GM23248 (cell line): ENCODE measurements at regions not wholly inside any gene's neighbourhood (a gene's known extent, or its start where the extent isn't known, plus 50 kb on each side); places are given as distances from the start of the nearest gene placed in this dataset.

Source experiments
- DNase-seq: peaks from one replicate; pipeline ENCODE4 v3.0.0-alpha.2; 2015
- H2AFZ ChIP-seq: fragments of 200-600 bp; sonication (generic); 2 replicates; pipeline ENCODE4 v1.6.1; 2016; ENCODE audit warnings: antibody characterized with exemption
- H3F3A ChIP-seq: fragments of 200-600 bp; sonication (generic); 2 replicates; pipeline ENCODE4 v1.6.1; 2016; ENCODE audit warnings: mild to moderate bottlenecking, antibody characterized with exemption, mixed run types; ENCODE audit not compliant: insufficient read depth
- H3K27ac ChIP-seq: fragments of 200-600 bp; sonication (generic); 2 replicates; pipeline ENCODE4 v1.5.1; 2016; ENCODE audit warnings: mild to moderate bottlenecking
- H3K27me3 ChIP-seq: fragments of 200-600 bp; sonication (generic); replicated peaks from 2 replicates; pipeline ENCODE4 v1.6.1; 2016; ENCODE audit warnings: mild to moderate bottlenecking; ENCODE audit not compliant: insufficient read depth
- H3K36me3 ChIP-seq: fragments of 200-600 bp; sonication (generic); 2 replicates; pipeline ENCODE4 v1.6.1; 2016; ENCODE audit warnings: low read depth, mild to moderate bottlenecking
- H3K4me1 ChIP-seq: fragments of 200-600 bp; sonication (generic); 2 replicates; pipeline ENCODE4 v1.6.1; 2016; ENCODE audit warnings: mild to moderate bottlenecking; ENCODE audit not compliant: insufficient read depth
- H3K4me2 ChIP-seq: fragments of 200-600 bp; sonication (generic); one replicate; pipeline ENCODE4 v1.6.1; 2016; ENCODE audit warnings: mild to moderate bottlenecking; ENCODE audit not compliant: unreplicated experiment
- H3K4me3 ChIP-seq: fragments of 200-600 bp; sonication (generic); 2 replicates; pipeline ENCODE4 v1.5.1; 2016; ENCODE audit warnings: mild to moderate bottlenecking
- H3K79me2 ChIP-seq: fragments of 200-600 bp; sonication (generic); 2 replicates; pipeline ENCODE4 v1.6.1; 2016; ENCODE audit warnings: mild to moderate bottlenecking; ENCODE audit not compliant: insufficient read depth
- H3K9ac ChIP-seq: fragments of 200-600 bp; sonication (generic); 2 replicates; pipeline ENCODE4 v1.6.1; 2016; ENCODE audit warnings: mild to moderate bottlenecking
- H3K9me2 ChIP-seq: fragments of 200-600 bp; sonication (generic); 2 replicates; pipeline ENCODE4 v1.6.1; 2016; ENCODE audit warnings: mixed run types, mild to moderate bottlenecking, moderate library complexity; ENCODE audit not compliant: insufficient read depth
- H3K9me3 ChIP-seq: fragments of 200-600 bp; sonication (generic); one replicate; pipeline ENCODE4 v1.6.1; 2017; ENCODE audit warnings: low read depth
- H4K20me1 ChIP-seq: fragments of 200-600 bp; sonication (generic); 2 replicates; pipeline ENCODE4 v1.6.0; 2016; ENCODE audit not compliant: insufficient read depth
- EZH2 ChIP-seq: fragments of 200-600 bp; sonication (generic); IDR thresholded peaks from 2 replicates; pipeline ENCODE4 v1.6.1; 2018; ENCODE audit warnings: antibody characterized with exemption, mild to moderate bottlenecking; ENCODE audit not compliant: insufficient read depth, poor library complexity, severe bottlenecking
- EZH2phosphoT487 ChIP-seq: fragments of 200-600 bp; sonication (generic); IDR thresholded peaks from 2 replicates; pipeline ENCODE4 v1.6.1; 2018; ENCODE audit warnings: antibody characterized with exemption, moderate library complexity, mild to moderate bottlenecking, low read depth; ENCODE audit not compliant: insufficient read depth
- WGBS, 2 experiments: methylation state at CpG; one replicate each; pipeline ENCODE4 v1.1.6; 2015 to 2017; ENCODE audit warnings: low lambda C conversion rate in 2 of 2, low coverage in 1 of 2; ENCODE audit errors: missing lambda C conversion rate in 2 of 2; 5-methylcytosine and 5-hydroxymethylcytosine counted together
- in situ Hi-C: fragments of 300-500 bp; cut with MboI; formaldehyde crosslinking; loops from 2 replicates; pipeline ENCODE4 v1.15.0; 2020

DNA sequence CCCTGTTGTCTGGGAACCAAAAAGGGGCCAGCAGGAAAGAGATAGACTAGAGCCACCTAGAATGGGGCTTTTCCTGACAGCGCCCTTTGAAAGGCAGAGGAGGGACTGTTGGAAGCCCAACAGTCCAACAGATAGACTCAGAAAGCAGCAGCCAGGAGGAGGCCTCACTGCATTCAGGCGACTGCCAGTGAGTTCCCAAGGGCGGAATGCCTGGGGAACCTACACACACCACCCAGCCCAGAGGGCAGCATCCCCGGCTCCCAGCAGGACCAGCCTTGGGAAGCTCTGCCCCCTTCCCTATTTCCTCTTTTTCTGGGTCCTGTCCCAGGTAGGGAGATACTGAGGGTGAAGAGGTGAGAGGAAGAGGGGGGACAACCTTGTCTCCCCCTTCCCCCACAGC is 192.4 kb upstream of the KLF4 start:
- WGBS, 2 experiments = 90 to 92% methylated on average over 4 of the region's 4 CpGs
- TF ChIP-seq EZH2phosphoT487 (no peak), EZH2 (no peak)
- no peak overlapping the region for H3K4me3 ChIP-seq
- H3K4me2 ChIP-seq = no peak overlapping the region
- no peaks in the 10 kb centered on the region for H3K4me1 ChIP-seq
- H3K79me2 ChIP-seq = no peaks in the 10 kb centered on the region
- H3K27ac ChIP-seq = no peak overlapping the region
- H4K20me1 ChIP-seq = no peaks in the 10 kb centered on the region
- no peaks in the 10 kb centered on the region for H3K9me2 ChIP-seq
- H3K9me3 ChIP-seq = no peaks in the 10 kb centered on the region
- H3K36me3 ChIP-seq = no peaks in the 10 kb centered on the region
- DNase-seq = no peak
- in situ Hi-C loops = no loop called here
- H3K27me3 ChIP-seq = no peaks in the 10 kb centered on the region
- H3F3A ChIP-seq = 0 out of 2 replicates have a peak, but pooled peaks cover 8% of the 10 kb centered on the region
- no peak overlapping the region for H2AFZ ChIP-seq
- no peak overlapping the region for H3K9ac ChIP-seq

- H3K4me2 ChIP-seq = no peak overlapping the region
- H3K4me1 ChIP-seq = no peaks in the 10 kb centered on the region
- H3F3A ChIP-seq = no peaks in the 10 kb centered on the region
- no peak overlapping the region for H2AFZ ChIP-seq
- no peaks in the 10 kb centered on the region for H3K9me2 ChIP-seq
- DNase-seq = no peak
- 78 to 79% methylated on average over 10 of the region's 10 CpGs for WGBS, 2 experiments
- no peak overlapping the region for H3K4me3 ChIP-seq
- no peak overlapping the region for H3K27ac ChIP-seq
- no peaks in the 10 kb centered on the region for H3K36me3 ChIP-seq
- no peaks in the 10 kb centered on the region for H3K27me3 ChIP-seq
- no peaks in the 10 kb centered on the region for H4K20me1 ChIP-seq
- TF ChIP-seq EZH2 (no peak), EZH2phosphoT487 (no peak)
- in situ Hi-C loops = no loop called here
- no peaks in the 10 kb centered on the region for H3K9me3 ChIP-seq
- H3K9ac ChIP-seq = no peak overlapping the region
- H3K79me2 ChIP-seq = no peaks in the 10 kb centered on the region
Observed at GRCh38 chr9:107675351-107676259, 186.0 kb upstream of the KLF4 start.

DNA sequence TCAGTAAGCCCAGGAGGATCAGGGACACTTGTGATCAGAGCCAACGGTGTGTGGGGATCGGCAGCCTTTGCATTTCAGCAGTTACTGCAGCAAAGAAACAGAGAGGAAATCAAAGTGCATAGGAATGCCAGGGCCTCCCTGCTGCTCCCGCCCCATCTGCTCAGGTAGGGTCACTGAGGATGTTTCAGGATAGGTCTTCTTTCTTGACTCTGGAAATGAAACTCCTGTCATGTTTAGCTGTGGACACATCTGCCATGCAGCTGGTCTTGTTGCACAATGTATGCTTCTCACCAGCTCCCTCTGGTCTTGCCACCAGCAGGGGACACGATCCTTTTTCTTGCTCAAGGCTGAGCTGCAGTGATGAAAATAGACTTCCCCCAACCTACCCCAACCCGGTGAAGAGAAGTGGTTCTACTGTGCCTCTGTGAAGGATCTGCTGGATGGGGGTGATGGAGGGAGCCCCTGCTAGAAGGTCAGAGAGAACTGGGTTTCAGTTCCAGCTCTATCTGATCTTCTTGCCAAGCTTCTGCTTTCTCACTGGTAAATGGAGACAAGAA is 185.2 kb upstream of the KLF4 start:
- no peak overlapping the region for H3K4me2 ChIP-seq
- in situ Hi-C loops = no loop called here
- TF ChIP-seq EZH2 (no peak), EZH2phosphoT487 (no peak)

DNA sequence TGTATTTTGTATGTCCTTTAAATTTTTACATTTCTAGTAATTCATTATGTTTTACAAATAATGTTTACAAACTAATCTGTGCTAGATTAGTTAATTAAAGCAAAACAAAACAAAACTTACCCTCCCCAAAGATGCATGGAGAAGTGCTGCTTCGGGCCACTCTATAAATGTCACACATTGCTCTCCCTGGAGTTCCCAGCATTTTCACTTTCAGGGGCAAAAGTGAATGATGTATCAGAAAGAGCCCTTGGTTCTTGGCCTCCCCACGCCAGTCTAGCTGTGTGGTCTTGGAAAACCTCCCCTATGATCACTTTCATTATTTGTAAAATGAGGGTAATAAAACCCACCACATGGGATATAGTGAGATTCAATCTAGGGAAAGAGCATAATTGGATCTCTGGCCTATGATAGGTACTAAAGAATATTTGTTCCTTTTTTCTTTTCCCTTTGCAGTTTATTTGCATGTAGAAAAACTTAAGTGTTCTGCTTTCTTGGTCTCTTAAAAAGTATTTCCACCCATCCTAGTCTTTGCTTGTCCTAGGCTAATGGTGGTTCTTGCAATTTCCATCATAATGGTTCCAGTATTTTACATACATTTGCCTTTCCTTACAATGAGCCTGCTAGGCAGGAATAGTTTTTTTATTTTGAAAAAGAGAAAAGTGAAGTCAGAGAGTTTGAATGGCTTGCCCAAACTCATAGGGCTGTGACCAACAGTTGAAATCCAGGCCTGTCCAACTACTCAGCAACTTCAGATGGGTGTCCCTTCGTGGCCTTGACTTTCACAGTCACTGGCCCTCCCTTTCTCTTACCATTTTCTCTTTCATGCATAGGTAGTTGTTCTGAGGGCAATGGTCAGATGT is 184.5 kb upstream of the KLF4 start:
- 68 to 76% methylated on average over 3 of the region's 3 CpGs for WGBS, 2 experiments
- Histone ChIP-seq H3K4me2 (no peak overlapping the region), H3K9me3 (no peaks in the 10 kb centered on the region), H4K20me1 (no peaks in the 10 kb centered on the region), H3K9ac (no peak overlapping the region), H3K79me2 (no peaks in the 10 kb centered on the region), H3K27ac (no peak overlapping the region), H3F3A (no peaks in the 10 kb centered on the region), H3K36me3 (no peaks in the 10 kb centered on the region), H3K4me1 (no peaks in the 10 kb centered on the region), H3K27me3 (no peaks in the 10 kb centered on the region), H3K4me3 (no peak overlapping the region), H2AFZ (no peak overlapping the region), H3K9me2 (no peaks in the 10 kb centered on the region)
- in situ Hi-C loops = no loop called here
- no peak for DNase-seq
- TF ChIP-seq EZH2phosphoT487 (no peak), EZH2 (no peak)

More for the DNA sequence above, 185.2 kb upstream of the KLF4 start:
- WGBS, 2 experiments = 49 to 53% methylated on average over 5 of the region's 5 CpGs
- peak; percentile 23 for DNase-seq
- no peaks in the 10 kb centered on the region for H3K4me1 ChIP-seq
- H3K4me3 ChIP-seq = no peak overlapping the region
- no peak overlapping the region for H2AFZ ChIP-seq
- H3F3A ChIP-seq = no peaks in the 10 kb centered on the region
- no peaks in the 10 kb centered on the region for H3K27me3 ChIP-seq
- no peaks in the 10 kb centered on the region for H3K79me2 ChIP-seq
- no peaks in the 10 kb centered on the region for H4K20me1 ChIP-seq
- no peaks in the 10 kb centered on the region for H3K36me3 ChIP-seq
- H3K9me2 ChIP-seq = no peaks in the 10 kb centered on the region
- no peak overlapping the region for H3K9ac ChIP-seq
- H3K9me3 ChIP-seq = no peaks in the 10 kb centered on the region
- H3K27ac ChIP-seq = no peak overlapping the region
